ENCODE measurements at regions not wholly inside any gene's neighbourhood (a gene's known extent, or its start where the extent isn't known, plus 50 kb on each side); places are given as distances from the start of the nearest gene placed in this dataset.

- DNase-seq = no peak
Observed at GRCh38 chr12:123077298-123078119, 73.4 kb downstream of the PITPNM2 start.

GRCh38 chr12:123076604-123077297 is 74.1 kb downstream of the PITPNM2 start:
- DNase-seq = no peak

- peak; percentile 68 to 70 for DNase-seq
Observed at GRCh38 chr12:123075646-123076171, 75.2 kb downstream of the PITPNM2 start.

- no peak for DNase-seq
Observed at GRCh38 chr12:123075087-123075645, 75.7 kb downstream of the PITPNM2 start.

GRCh38 chr12:123073962-123074801 is 76.7 kb downstream of the PITPNM2 start:
- no peak for DNase-seq

- DNase-seq = no peak
Observed at GRCh38 chr12:123073292-123073691, 77.6 kb downstream of the PITPNM2 start.

GRCh38 chr12:123071857-123072256 is 79.0 kb downstream of the PITPNM2 start:
- no peak for DNase-seq

GRCh38 chr12:123071099-123071800 is 79.6 kb downstream of the PITPNM2 start:
- DNase-seq = no peak

- no peak for DNase-seq
Observed at GRCh38 chr12:123070267-123071081, 80.4 kb downstream of the PITPNM2 start.

- no peak for DNase-seq
Observed at GRCh38 chr12:123069436-123070266, 81.2 kb downstream of the PITPNM2 start.

GRCh38 chr12:123067654-123068053 is 83.2 kb downstream of the PITPNM2 start:
- no peak for DNase-seq

GRCh38 chr12:123066384-123066710 is 84.5 kb downstream of the PITPNM2 start:
- no peak for DNase-seq

- DNase-seq = no peak
Observed at GRCh38 chr12:123065676-123066383, 85.1 kb downstream of the PITPNM2 start.

- DNase-seq = peak in 1 of 2 experiments; percentile 55
Observed at GRCh38 chr12:123064885-123065619, 84.6 kb downstream of the ARL6IP4 start.

GRCh38 chr12:123064366-123064765 is 83.9 kb downstream of the ARL6IP4 start:
- no peak for DNase-seq

GRCh38 chr12:123063535-123063934 is 83.1 kb downstream of the ARL6IP4 start:
- DNase-seq = peak in 1 of 2 experiments; percentile 60

- DNase-seq = no peak
Observed at GRCh38 chr12:123062681-123063486, 82.4 kb downstream of the ARL6IP4 start.
